HG03342 (cell line): ENCODE measurements at regions not wholly inside any gene's neighbourhood (a gene's known extent, or its start where the extent isn't known, plus 50 kb on each side); places are given as distances from the start of the nearest gene placed in this dataset.
"Not testable (repeated sequence)": the region's sequence is repeated elsewhere in the genome, so short reads cannot be mapped to it uniquely, and the experiment has no call there.

Source experiments
- ATAC-seq: cut with Tn5 transposase; IDR thresholded peaks from one replicate; pipeline ENCODE4 v1.9.1; 2021; ENCODE audit warnings: mild to moderate bottlenecking, moderate library complexity; ENCODE audit not compliant: unreplicated experiment

- no peak for ATAC-seq
Measured at GRCh38 chr22:22773979-22774604, 113.5 kb upstream of the IGLL5 start.

- ATAC-seq, result not testable (repeated sequence)
Measured at GRCh38 chr22:22774762-22775161, 112.9 kb upstream of the IGLL5 start.

GRCh38 chr22:22776121-22776520 is 111.5 kb upstream of the IGLL5 start:
- no peak for ATAC-seq

- no peak for ATAC-seq
Measured at GRCh38 chr22:22779213-22779612, 108.4 kb upstream of the IGLL5 start.

GRCh38 chr22:22783575-22783974 is 104.0 kb upstream of the IGLL5 start:
- ATAC-seq, result no peak

GRCh38 chr22:22784249-22785039 is 103.2 kb upstream of the IGLL5 start:
- no peak for ATAC-seq

- no peak for ATAC-seq
Measured at GRCh38 chr22:22785316-22786065, 102.1 kb upstream of the IGLL5 start.

GRCh38 chr22:22786301-22787115 is 101.1 kb upstream of the IGLL5 start:
- no peak for ATAC-seq

GRCh38 chr22:22787151-22787550 is 100.5 kb upstream of the IGLL5 start:
- ATAC-seq, result no peak

- no peak for ATAC-seq
Measured at GRCh38 chr22:22787786-22788459, 99.7 kb upstream of the IGLL5 start.

GRCh38 chr22:22788460-22789037 is 99.1 kb upstream of the IGLL5 start:
- ATAC-seq, result no peak

GRCh38 chr22:22789233-22789921 is 98.2 kb upstream of the IGLL5 start:
- ATAC-seq, result no peak

GRCh38 chr22:22789922-22790845 is 97.4 kb upstream of the IGLL5 start:
- no peak for ATAC-seq

GRCh38 chr22:22791438-22792181 is 96.0 kb upstream of the IGLL5 start:
- no peak for ATAC-seq

- ATAC-seq, result not testable (repeated sequence)
Measured at GRCh38 chr22:22792205-22792786, 95.3 kb upstream of the IGLL5 start.

GRCh38 chr22:22795639-22796038 is 92.0 kb upstream of the IGLL5 start:
- not testable (repeated sequence) for ATAC-seq

GRCh38 chr22:22796724-22797123 is 90.9 kb upstream of the IGLL5 start:
- no peak for ATAC-seq
